Tibial nerve (tissue), 4 donors: ENCODE measurements at regions not wholly inside any gene's neighbourhood (a gene's known extent, or its start where the extent isn't known, plus 50 kb on each side); places are given as distances from the start of the nearest gene placed in this dataset.
A peak's percentile ranks its signal among the peaks of the same experiment; 100 is the strongest.
"Not testable (repeated sequence)": the region's sequence is repeated elsewhere in the genome, so short reads cannot be mapped to it uniquely, and the experiment has no call there.

Experiments
- DNase-seq, 2 donors: peaks; one replicate each; pipeline ENCODE4 v3.0.0-alpha.2; 2019; ENCODE audit warnings: low spot score in 2 of 2
- H3K27ac ChIP-seq, 4 donors: fragments of 200-600 bp; sonication (generic) in 3 of 4; one replicate each; pipeline ENCODE4 v1.5.1; 2017 to 2019; ENCODE audit warnings: mild to moderate bottlenecking in 1 of 4
- H3K27me3 ChIP-seq, 2 donors: fragments of 200-600 bp; sonication (generic) in 1 of 2; one replicate each; pipeline versions ENCODE4 v1.5.1 to v1.6.0; 2017 to 2019
- H3K36me3 ChIP-seq, 3 donors: fragments of 200-600 bp; sonication (generic); one replicate each; pipeline ENCODE4 v1.5.1; 2018 to 2019
- H3K4me1 ChIP-seq, 4 donors: fragments of 200-600 bp; sonication (generic) in 3 of 4; one replicate each; pipeline ENCODE4 v1.5.1; 2017 to 2019
- H3K4me3 ChIP-seq, 4 donors: fragments of 200-600 bp; sonication (generic) in 3 of 4; one replicate each; pipeline ENCODE4 v1.5.1; 2017 to 2019; ENCODE audit warnings: mild to moderate bottlenecking in 1 of 4, moderate library complexity in 1 of 4
- H3K9me3 ChIP-seq, 4 donors: fragments of 200-600 bp; sonication (generic) in 3 of 4; one replicate each; pipeline ENCODE4 v1.5.1; 2017 to 2019
- CTCF ChIP-seq, 5 experiments: fragments of 200-600 bp in 3 of 5; fragments of 450-650 bp in 2 of 5; sonication (generic) in 3 of 5; IDR thresholded peaks; one replicate each; pipeline ENCODE4 v1.5.1; 2016 to 2019; ENCODE audit warnings: antibody characterized with exemption in 5 of 5, mild to moderate bottlenecking in 3 of 5, moderate library complexity in 2 of 5
- EP300 ChIP-seq, 2 donors: sonication (generic); formaldehyde crosslinking; IDR thresholded peaks; one replicate each; pipeline ENCODE4 v1.6.1; 2017; ENCODE audit warnings: antibody characterized with exemption in 2 of 2, mild to moderate bottlenecking in 1 of 2
- POLR2A ChIP-seq, 2 donors: fragments of 450-650 bp; IDR thresholded peaks; one replicate each; pipeline ENCODE4 v1.6.1; 2017; ENCODE audit warnings: antibody characterized with exemption in 2 of 2, mild to moderate bottlenecking in 2 of 2, moderate library complexity in 2 of 2
- WGBS, 2 donors: methylation state at CpG; one replicate each; pipeline ENCODE4 v1.1.5; 2018; 5-methylcytosine and 5-hydroxymethylcytosine counted together

GRCh38 chrX:63525491-63525890, 174.4 kb upstream of the SPIN4 start:
- Histone ChIP-seq H3K36me3 (no peaks in the 10 kb centered on the region), H3K27me3 (no peaks in the 10 kb centered on the region), H3K4me3 (no peak overlapping the region), H3K9me3 (peaks cover 0 to 1% (median under 1%) of the 10 kb centered on the region in 4 donors), H3K27ac (no peak overlapping the region), H3K4me1 (no peaks in the 10 kb centered on the region)
- TF ChIP-seq EP300 (IDR thresholded peaks at IDR 0.05) (no peak), POLR2A (IDR thresholded peaks at IDR 0.05) (no peak), CTCF (IDR thresholded peaks at IDR 0.05) (no peak)
- DNase-seq, result no peak
- 53 to 63% methylated on average over 3 of the region's 3 CpGs for WGBS, 2 donors

GRCh38 chrX:63519368-63519767, 168.2 kb upstream of the SPIN4 start:
- H3K9me3 ChIP-seq, H3K4me3 ChIP-seq, H3K27ac ChIP-seq, H3K36me3 ChIP-seq, H3K27me3 ChIP-seq, DNase-seq: not testable (repeated sequence)
- peaks cover 0 to 11% (median 0%) of the 10 kb centered on the region in 4 donors for H3K4me1 ChIP-seq
- WGBS, 2 donors, result 87 to 90% methylated on average over 11 of the region's 11 CpGs

GRCh38 chrX:63514569-63515080, 163.5 kb upstream of the SPIN4 start:
- TF ChIP-seq CTCF (IDR thresholded peaks at IDR 0.05) (no peak), EP300 (IDR thresholded peaks at IDR 0.05) (no peak), POLR2A (IDR thresholded peaks at IDR 0.05) (no peak)
- no peaks in the 10 kb centered on the region for H3K36me3 ChIP-seq

GRCh38 chrX:63513825-63514568, 162.9 kb upstream of the SPIN4 start:
- no peaks in the 10 kb centered on the region for H3K36me3 ChIP-seq
- no peaks in the 10 kb centered on the region for H3K27me3 ChIP-seq
- no peaks in the 10 kb centered on the region for H3K9me3 ChIP-seq
- WGBS, 2 donors, result 38% methylated on average over 5 of the region's 5 CpGs
- H3K27ac ChIP-seq, result no peak overlapping the region
- TF ChIP-seq EP300 (IDR thresholded peaks at IDR 0.05) (peak in 1 of 2 donors; percentile 51), POLR2A (IDR thresholded peaks at IDR 0.05) (no peak)
- no peak overlapping the region for H3K4me3 ChIP-seq
- peak; percentile 12 to 18 for DNase-seq
- peaks cover 0 to 14% (median 0%) of the 10 kb centered on the region in 4 donors for H3K4me1 ChIP-seq

More at GRCh38 chrX:63514569-63515080, 163.5 kb upstream of the SPIN4 start:
- no peaks in the 10 kb centered on the region for H3K9me3 ChIP-seq
- no peaks in the 10 kb centered on the region for H3K27me3 ChIP-seq
- no peak for DNase-seq
- no peak overlapping the region for H3K27ac ChIP-seq
- no peak overlapping the region for H3K4me3 ChIP-seq
- H3K4me1 ChIP-seq, result peaks cover 0 to 14% (median 0%) of the 10 kb centered on the region in 4 donors

- no peak for DNase-seq
- Histone ChIP-seq H3K27me3 (no peaks in the 10 kb centered on the region), H3K27ac (no peak overlapping the region), H3K4me1 (peaks cover 0 to 14% (median 0%) of the 10 kb centered on the region in 4 donors), H3K9me3 (no peaks in the 10 kb centered on the region), H3K4me3 (no peak overlapping the region), H3K36me3 (no peaks in the 10 kb centered on the region)
- WGBS, 2 donors, result 92 to 97% methylated on average over 3 of the region's 3 CpGs
- TF ChIP-seq POLR2A (IDR thresholded peaks at IDR 0.05) (no peak), CTCF (IDR thresholded peaks at IDR 0.05) (no peak), EP300 (IDR thresholded peaks at IDR 0.05) (no peak)
Measured at GRCh38 chrX:63511361-63511760, 160.2 kb upstream of the SPIN4 start.

GRCh38 chrX:63508668-63509067, 157.5 kb upstream of the SPIN4 start:
- DNase-seq, result no peak
- Histone ChIP-seq H3K4me3 (no peak overlapping the region), H3K27ac (no peak overlapping the region), H3K4me1 (no peaks in the 10 kb centered on the region), H3K36me3 (no peaks in the 10 kb centered on the region), H3K9me3 (no peaks in the 10 kb centered on the region), H3K27me3 (no peaks in the 10 kb centered on the region)
- TF ChIP-seq POLR2A (IDR thresholded peaks at IDR 0.05), result no peak
- TF ChIP-seq EP300 (IDR thresholded peaks at IDR 0.05), result no peak
- no peak for TF ChIP-seq CTCF (IDR thresholded peaks at IDR 0.05)
- WGBS, 2 donors, result 80 to 91% methylated on average over 5 of the region's 5 CpGs
